HEK293 (cell line): ENCODE measurements at regions not wholly inside any gene's neighbourhood (a gene's known extent, or its start where the extent isn't known, plus 50 kb on each side); places are given as distances from the start of the nearest gene placed in this dataset.

Source experiments
- CTCF ChIA-PET: fragments of 350-600 bp; formaldehyde crosslinking; extraction: SDS; loops from one replicate; lab custom pipeline; 2021; ENCODE audit warnings: antibody characterized with exemption; lab: Yijun Ruan, JAX
- POLR2A ChIA-PET: fragments of 300-600 bp; formaldehyde crosslinking; extraction: SDS; loops from one replicate; lab custom pipeline; 2020; ENCODE audit warnings: antibody characterized with exemption, inconsistent platforms; lab: Yijun Ruan, JAX
- H3K27ac ChIP-seq: fragments of 200-500 bp; sonication (Bioruptor generic); 2 replicates; pipeline ENCODE4 v1.5.1; 2014; ENCODE audit warnings: low read depth, low read length, control low read depth, inconsistent platforms; ENCODE audit errors: extremely low read depth
- H3K36me3 ChIP-seq, 2 experiments: fragments of 200-500 bp in 1 of 2; sonication (Bioruptor generic) in 1 of 2; 1 replicate in 1 of 2; 2 replicates in 1 of 2; pipeline ENCODE4 v1.5.1; 2014 to 2017; ENCODE audit warnings: inconsistent platforms in 2 of 2, low read length in 2 of 2; ENCODE audit not compliant: control insufficient read depth in 2 of 2, insufficient read depth in 1 of 2
- H3K4me1 ChIP-seq: fragments of 200-500 bp; sonication (Bioruptor generic); 2 replicates; pipeline ENCODE4 v1.5.1; 2014; ENCODE audit warnings: mild to moderate bottlenecking, low read length, inconsistent platforms; ENCODE audit not compliant: control insufficient read depth, insufficient read depth
- H3K4me3 ChIP-seq: 2 replicates; pipeline ENCODE4 v1.5.1; 2011; ENCODE audit warnings: low read depth, mild to moderate bottlenecking, control low read depth, low read length, moderate library complexity
- H3K9me3 ChIP-seq: fragments of 200-500 bp; sonication (Bioruptor generic); 2 replicates; pipeline ENCODE4 v1.5.1; 2014; ENCODE audit warnings: low read depth, low read length, inconsistent platforms; ENCODE audit not compliant: control insufficient read depth, insufficient read depth
- BCL11A ChIP-seq: fragments of 450-650 bp; formaldehyde crosslinking; IDR thresholded peaks from 2 replicates; pipeline ENCODE4 v1.5.1; 2016; ENCODE audit warnings: low read depth, missing biosample characterization, missing genetic modification characterization
- GLIS2 ChIP-seq: fragments of 450-650 bp; formaldehyde crosslinking; IDR thresholded peaks from 2 replicates; pipeline ENCODE4 v1.5.1; 2016; ENCODE audit warnings: missing biosample characterization, missing genetic modification characterization
- HOXD13 ChIP-seq: sonication (generic); formaldehyde crosslinking; IDR thresholded peaks from 2 replicates; pipeline ENCODE4 v1.8.0; 2022; ENCODE audit warnings: missing genetic modification reagents, borderline replicate concordance
- KLF10 ChIP-seq: fragments of 450-650 bp; IDR thresholded peaks from 2 replicates; pipeline ENCODE4 v1.5.1; 2018; ENCODE audit warnings: missing biosample characterization, mild to moderate bottlenecking, missing genetic modification characterization
- KLF7 ChIP-seq: fragments of 450-650 bp; formaldehyde crosslinking; IDR thresholded peaks from 2 replicates; pipeline ENCODE4 v1.5.1; 2016; ENCODE audit warnings: missing biosample characterization, missing genetic modification characterization, borderline replicate concordance
- OSR2 ChIP-seq: fragments of 450-650 bp; formaldehyde crosslinking; IDR thresholded peaks from 2 replicates; pipeline ENCODE4 v1.5.1; 2016; ENCODE audit warnings: missing biosample characterization, missing genetic modification characterization
- REPIN1 ChIP-seq: fragments of 450-650 bp; formaldehyde crosslinking; IDR thresholded peaks from 2 replicates; pipeline ENCODE4 v1.5.1; 2017; ENCODE audit warnings: missing biosample characterization, missing genetic modification characterization, low read depth
- SETDB1 ChIP-seq: IDR thresholded peaks from one replicate; pipeline ENCODE4 v1.6.1; 2017; ENCODE audit warnings: mild to moderate bottlenecking, low read length, moderate library complexity, mixed read lengths; ENCODE audit not compliant: insufficient read length
- SP2 ChIP-seq: fragments of 450-650 bp; formaldehyde crosslinking; IDR thresholded peaks from 2 replicates; pipeline ENCODE4 v1.5.1; 2016; ENCODE audit warnings: missing biosample characterization, missing genetic modification characterization
- ZBTB1 ChIP-seq: fragments of 450-650 bp; formaldehyde crosslinking; IDR thresholded peaks from 2 replicates; pipeline ENCODE4 v1.5.1; 2016; ENCODE audit warnings: missing biosample characterization, missing genetic modification characterization
- ZBTB48 ChIP-seq: fragments of 450-650 bp; formaldehyde crosslinking; IDR thresholded peaks from 2 replicates; pipeline ENCODE4 v1.5.1; 2016; ENCODE audit warnings: missing biosample characterization, missing genetic modification characterization
- ZBTB7A ChIP-seq: fragments of 450-650 bp; formaldehyde crosslinking; IDR thresholded peaks from 2 replicates; pipeline ENCODE4 v1.5.1; 2016; ENCODE audit warnings: low read depth, missing biosample characterization, missing genetic modification characterization
- ZNF121 ChIP-seq: fragments of 450-650 bp; formaldehyde crosslinking; IDR thresholded peaks from 2 replicates; pipeline ENCODE4 v1.5.1; 2016; ENCODE audit warnings: missing biosample characterization, missing genetic modification characterization
- ZNF132 ChIP-seq: fragments of 450-650 bp; formaldehyde crosslinking; IDR thresholded peaks from 2 replicates; pipeline ENCODE4 v1.5.1; 2017; ENCODE audit warnings: missing biosample characterization, missing genetic modification characterization, borderline replicate concordance
- ZNF23 ChIP-seq: fragments of 450-650 bp; formaldehyde crosslinking; IDR thresholded peaks from 2 replicates; pipeline ENCODE4 v1.5.1; 2016; ENCODE audit warnings: missing biosample characterization, missing genetic modification characterization, borderline replicate concordance
- ZNF26 ChIP-seq: fragments of 450-650 bp; formaldehyde crosslinking; IDR thresholded peaks from 2 replicates; pipeline ENCODE4 v1.5.1; 2016; ENCODE audit warnings: missing biosample characterization, missing genetic modification characterization
- ZNF274 ChIP-seq, 2 experiments: fragments of 200-500 bp in 1 of 2; fragments of 450-650 bp in 1 of 2; sonication (Bioruptor generic) in 1 of 2; formaldehyde crosslinking in 1 of 2; IDR thresholded peaks; 2 replicates each; pipeline versions ENCODE4 v1.5.1 to v1.6.1; 2014 to 2016; ENCODE audit warnings: borderline replicate concordance in 1 of 2, inconsistent platforms in 1 of 2, low read length in 1 of 2, missing biosample characterization in 1 of 2, missing genetic modification characterization in 1 of 2
- ZNF311 ChIP-seq: fragments of 450-650 bp; formaldehyde crosslinking; IDR thresholded peaks from 2 replicates; pipeline ENCODE4 v1.5.1; 2017; ENCODE audit warnings: missing biosample characterization, missing genetic modification characterization, borderline replicate concordance
- ZNF341 ChIP-seq: fragments of 450-650 bp; formaldehyde crosslinking; IDR thresholded peaks from 2 replicates; pipeline ENCODE4; 2016; ENCODE audit warnings: low read depth, missing biosample characterization, missing genetic modification characterization
- ZNF354C ChIP-seq: fragments of 450-650 bp; formaldehyde crosslinking; IDR thresholded peaks from 2 replicates; pipeline ENCODE4 v1.5.1; 2016; ENCODE audit warnings: missing biosample characterization, missing genetic modification characterization, low read depth, borderline replicate concordance
- ZNF398 ChIP-seq: fragments of 450-650 bp; formaldehyde crosslinking; IDR thresholded peaks from 2 replicates; pipeline ENCODE4 v1.5.1; 2017; ENCODE audit warnings: missing biosample characterization, missing genetic modification characterization
- ZNF426 ChIP-seq: fragments of 450-650 bp; formaldehyde crosslinking; IDR thresholded peaks from 2 replicates; pipeline ENCODE4 v1.5.1; 2017; ENCODE audit warnings: missing biosample characterization, missing genetic modification characterization, mild to moderate bottlenecking, inconsistent platforms, moderate library complexity
- ZNF488 ChIP-seq: fragments of 450-650 bp; formaldehyde crosslinking; IDR thresholded peaks from 2 replicates; pipeline ENCODE4 v1.5.1; 2016; ENCODE audit warnings: missing biosample characterization, missing genetic modification characterization
- ZNF549 ChIP-seq: fragments of 450-650 bp; IDR thresholded peaks from 2 replicates; pipeline ENCODE4 v1.5.1; 2018; ENCODE audit warnings: missing biosample characterization, missing genetic modification characterization, mild to moderate bottlenecking, inconsistent platforms, moderate library complexity
- ZNF555 ChIP-seq: fragments of 450-650 bp; formaldehyde crosslinking; conservative IDR thresholded peaks from 2 replicates; pipeline ENCODE4 v1.5.1; 2017; ENCODE audit warnings: missing biosample characterization, mild to moderate bottlenecking, missing genetic modification characterization, inconsistent platforms
- ZNF561 ChIP-seq: fragments of 450-650 bp; IDR thresholded peaks from 2 replicates; pipeline ENCODE4 v1.5.1; 2018; ENCODE audit warnings: missing biosample characterization, missing genetic modification characterization, borderline replicate concordance
- ZNF585B ChIP-seq: fragments of 450-650 bp; formaldehyde crosslinking; IDR thresholded peaks from 2 replicates; pipeline ENCODE4 v1.5.1; 2016; ENCODE audit warnings: missing biosample characterization, missing genetic modification characterization
- ZNF600 ChIP-seq: fragments of 450-650 bp; formaldehyde crosslinking; IDR thresholded peaks from 2 replicates; pipeline ENCODE4 v1.5.1; 2016; ENCODE audit warnings: missing biosample characterization, missing genetic modification characterization
- ZNF664 ChIP-seq: fragments of 450-650 bp; formaldehyde crosslinking; IDR thresholded peaks from 2 replicates; pipeline ENCODE4 v1.5.1; 2016; ENCODE audit warnings: missing biosample characterization, missing genetic modification characterization
- ZNF704 ChIP-seq: fragments of 450-650 bp; formaldehyde crosslinking; IDR thresholded peaks from 2 replicates; pipeline ENCODE4 v1.5.1; 2016; ENCODE audit warnings: missing biosample characterization, missing genetic modification characterization
- ZNF76 ChIP-seq: fragments of 450-650 bp; formaldehyde crosslinking; IDR thresholded peaks from 2 replicates; pipeline ENCODE4; 2016; ENCODE audit warnings: low read depth, missing biosample characterization, missing genetic modification characterization, borderline replicate concordance
- ZNF830 ChIP-seq: fragments of 450-650 bp; IDR thresholded peaks from 2 replicates; pipeline ENCODE4 v1.5.0; 2018; ENCODE audit warnings: missing biosample characterization, missing genetic modification characterization, low read depth, mild to moderate bottlenecking, moderate library complexity
- ZXDB ChIP-seq: fragments of 450-650 bp; formaldehyde crosslinking; IDR thresholded peaks from 2 replicates; pipeline ENCODE4 v1.5.1; 2016; ENCODE audit warnings: missing biosample characterization, missing genetic modification characterization

GRCh38 chr5:90224342-90224741 lies 185.2 kb downstream of the CETN3 start:
- H3K4me3 ChIP-seq: no peak overlapping the region
- POLR2A ChIA-PET: interaction anchor here (0.5 kb wide), 1 partner anchor 130 kb away, joined by 3 read pairs; no protein-coding TSS in a partner anchor
- no peaks in the 10 kb centered on the region for H3K36me3 ChIP-seq
- TF ChIP-seq ZNF354C (no peak), KLF10 (tag by site-specific recombination) (no peak), ZNF23 (tag by site-specific recombination) (no peak), ZNF830 (tag by site-specific recombination) (no peak), ZNF704 (no peak), SETDB1 (no peak), ZNF549 (tag by site-specific recombination) (no peak), OSR2 (no peak), ZNF311 (tag by site-specific recombination) (no peak), KLF7 (tag by site-specific recombination) (no peak), ZNF585B (tag by site-specific recombination) (no peak), ZNF561 (no peak), ZXDB (tag by site-specific recombination) (no peak), ZBTB48 (tag by site-specific recombination) (no peak), ZNF341 (tag by site-specific recombination) (no peak), REPIN1 (tag by site-specific recombination) (no peak), BCL11A (tag by site-specific recombination) (no peak), ZBTB1 (tag by site-specific recombination) (no peak), ZNF26 (tag by site-specific recombination) (no peak), ZNF664 (tag by site-specific recombination) (no peak)
- H3K9me3 ChIP-seq: no peaks in the 10 kb centered on the region
- CTCF ChIA-PET: no interaction called here
- no peak overlapping the region for H3K27ac ChIP-seq
- H3K4me1 ChIP-seq: no peaks in the 10 kb centered on the region

GRCh38 chr5:90223756-90224155 lies 185.8 kb downstream of the CETN3 start:
- Histone ChIP-seq H3K4me1 (no peaks in the 10 kb centered on the region), H3K36me3 (no peaks in the 10 kb centered on the region), H3K27ac (no peak overlapping the region), H3K4me3 (no peak overlapping the region), H3K9me3 (no peaks in the 10 kb centered on the region)
- CTCF ChIA-PET: no interaction called here
- POLR2A ChIA-PET: no interaction called here
- TF ChIP-seq ZNF121: no peak
- no peak for TF ChIP-seq ZNF555 (tag by site-specific recombination)
- no peak for TF ChIP-seq ZNF600 (tag by site-specific recombination)
- TF ChIP-seq GLIS2 (tag by site-specific recombination): no peak
- no peak for TF ChIP-seq ZNF426 (tag by site-specific recombination)
- no peak for TF ChIP-seq ZNF488
- no peak for TF ChIP-seq ZNF132 (tag by site-specific recombination)
- no peak for TF ChIP-seq ZNF274 (IDR thresholded peaks at IDR 0.05; ENCODE audit: low read length)
- no peak for TF ChIP-seq ZNF274 (tag by site-specific recombination; IDR thresholded peaks at IDR 0.05; ENCODE audit: borderline replicate concordance)
- no peak for TF ChIP-seq HOXD13 (CRISPR knock-in tag)
- TF ChIP-seq ZNF398 (tag by site-specific recombination): no peak
- no peak for TF ChIP-seq SP2 (tag by site-specific recombination)
- no peak for TF ChIP-seq ZNF76 (tag by site-specific recombination)
- TF ChIP-seq ZBTB7A: no peak
